Thyroid gland (tissue), 4 donors: ENCODE measurements at regions not wholly inside any gene's neighbourhood (a gene's known extent, or its start where the extent isn't known, plus 50 kb on each side); places are given as distances from the start of the nearest gene placed in this dataset.

ENCODE experiments used
- POLR2A ChIP-seq, 2 donors: fragments of 450-650 bp; IDR thresholded peaks; one replicate each; pipeline ENCODE4 v1.6.1; 2017; ENCODE audit warnings: antibody characterized with exemption in 2 of 2, mild to moderate bottlenecking in 2 of 2, moderate library complexity in 1 of 2
- TF ChIP-seq, protein P1 (sequence below), 6 experiments: fragments of 200-600 bp in 3 of 6; fragments of 450-650 bp in 3 of 6; sonication (generic) in 3 of 6; IDR thresholded peaks; one replicate each; pipeline ENCODE4 v1.5.1; 2016 to 2019; ENCODE audit warnings: antibody characterized with exemption in 6 of 6, mild to moderate bottlenecking in 2 of 6, inconsistent platforms in 1 of 6, moderate library complexity in 1 of 6

- TF ChIP-seq, protein P1, sequence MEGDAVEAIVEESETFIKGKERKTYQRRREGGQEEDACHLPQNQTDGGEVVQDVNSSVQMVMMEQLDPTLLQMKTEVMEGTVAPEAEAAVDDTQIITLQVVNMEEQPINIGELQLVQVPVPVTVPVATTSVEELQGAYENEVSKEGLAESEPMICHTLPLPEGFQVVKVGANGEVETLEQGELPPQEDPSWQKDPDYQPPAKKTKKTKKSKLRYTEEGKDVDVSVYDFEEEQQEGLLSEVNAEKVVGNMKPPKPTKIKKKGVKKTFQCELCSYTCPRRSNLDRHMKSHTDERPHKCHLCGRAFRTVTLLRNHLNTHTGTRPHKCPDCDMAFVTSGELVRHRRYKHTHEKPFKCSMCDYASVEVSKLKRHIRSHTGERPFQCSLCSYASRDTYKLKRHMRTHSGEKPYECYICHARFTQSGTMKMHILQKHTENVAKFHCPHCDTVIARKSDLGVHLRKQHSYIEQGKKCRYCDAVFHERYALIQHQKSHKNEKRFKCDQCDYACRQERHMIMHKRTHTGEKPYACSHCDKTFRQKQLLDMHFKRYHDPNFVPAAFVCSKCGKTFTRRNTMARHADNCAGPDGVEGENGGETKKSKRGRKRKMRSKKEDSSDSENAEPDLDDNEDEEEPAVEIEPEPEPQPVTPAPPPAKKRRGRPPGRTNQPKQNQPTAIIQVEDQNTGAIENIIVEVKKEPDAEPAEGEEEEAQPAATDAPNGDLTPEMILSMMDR (IDR thresholded peaks at IDR 0.05): no peak
- no peak for TF ChIP-seq POLR2A (IDR thresholded peaks at IDR 0.05)
Measured at GRCh38 chr6:63491119-63491518, 81.2 kb upstream of the LOC128125822 start.
